ENCODE measurements at regions not wholly inside any gene's neighbourhood (a gene's known extent, or its start where the extent isn't known, plus 50 kb on each side); places are given as distances from the start of the nearest gene placed in this dataset.

DNA sequence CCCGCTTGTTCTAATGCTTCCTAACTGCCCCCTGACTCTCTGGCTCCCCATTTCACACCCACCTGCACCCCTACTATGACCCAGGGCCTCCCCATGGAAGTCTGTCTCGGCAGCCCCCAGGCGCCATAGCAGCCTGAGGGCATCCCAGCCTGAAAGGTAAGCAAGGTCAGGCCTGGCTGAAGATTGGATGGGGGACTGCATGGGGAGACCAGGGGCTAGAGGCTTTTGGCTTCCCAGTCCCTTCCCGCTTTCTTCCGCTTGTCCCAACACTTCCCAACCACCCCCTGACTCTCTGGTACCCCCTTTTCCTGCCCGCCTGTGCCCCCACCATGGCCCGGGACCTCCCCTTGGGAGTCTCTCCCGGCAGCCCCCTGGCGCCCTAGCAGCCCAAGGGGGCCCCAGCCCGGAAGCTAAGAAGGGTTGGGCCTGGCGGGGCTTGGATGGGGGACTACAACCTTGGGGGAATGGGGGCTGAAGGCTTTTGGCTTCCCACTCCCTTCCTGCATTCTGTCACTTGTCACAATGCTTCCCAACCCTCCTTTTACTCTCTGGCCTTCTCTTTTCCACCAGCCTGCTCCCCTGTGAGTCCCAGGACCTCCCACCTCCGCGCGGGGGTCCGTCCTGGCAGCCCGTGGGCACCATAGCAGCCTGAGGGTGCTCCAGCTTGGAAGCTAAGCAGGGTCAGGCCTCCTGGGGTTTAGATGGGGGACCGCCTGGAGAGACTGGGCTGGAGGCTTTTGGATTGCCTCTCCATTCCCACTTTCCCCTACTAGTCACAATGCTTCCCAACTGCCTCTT is 2288.4 kb downstream of the TP53TG3F start (continued):
- TF ChIP-seq ZBTB5 (IDR thresholded peaks at IDR 0.05) (no peak), BHLHE40 (IDR thresholded peaks at IDR 0.05; ENCODE audit: low read length) (no peak), TARDBP (IDR thresholded peaks at IDR 0.05) (no peak), NFATC3 (IDR thresholded peaks at IDR 0.05) (no peak), SAFB2 (IDR thresholded peaks at IDR 0.05; ENCODE audit: borderline replicate concordance, low read depth, low read length, severe bottlenecking) (no peak)
- TF ChIP-seq, protein P1, sequence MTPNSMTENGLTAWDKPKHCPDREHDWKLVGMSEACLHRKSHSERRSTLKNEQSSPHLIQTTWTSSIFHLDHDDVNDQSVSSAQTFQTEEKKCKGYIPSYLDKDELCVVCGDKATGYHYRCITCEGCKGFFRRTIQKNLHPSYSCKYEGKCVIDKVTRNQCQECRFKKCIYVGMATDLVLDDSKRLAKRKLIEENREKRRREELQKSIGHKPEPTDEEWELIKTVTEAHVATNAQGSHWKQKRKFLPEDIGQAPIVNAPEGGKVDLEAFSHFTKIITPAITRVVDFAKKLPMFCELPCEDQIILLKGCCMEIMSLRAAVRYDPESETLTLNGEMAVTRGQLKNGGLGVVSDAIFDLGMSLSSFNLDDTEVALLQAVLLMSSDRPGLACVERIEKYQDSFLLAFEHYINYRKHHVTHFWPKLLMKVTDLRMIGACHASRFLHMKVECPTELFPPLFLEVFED (CRISPR knock-in tag; conservative IDR thresholded peaks at IDR 0.05): no peak

DNA sequence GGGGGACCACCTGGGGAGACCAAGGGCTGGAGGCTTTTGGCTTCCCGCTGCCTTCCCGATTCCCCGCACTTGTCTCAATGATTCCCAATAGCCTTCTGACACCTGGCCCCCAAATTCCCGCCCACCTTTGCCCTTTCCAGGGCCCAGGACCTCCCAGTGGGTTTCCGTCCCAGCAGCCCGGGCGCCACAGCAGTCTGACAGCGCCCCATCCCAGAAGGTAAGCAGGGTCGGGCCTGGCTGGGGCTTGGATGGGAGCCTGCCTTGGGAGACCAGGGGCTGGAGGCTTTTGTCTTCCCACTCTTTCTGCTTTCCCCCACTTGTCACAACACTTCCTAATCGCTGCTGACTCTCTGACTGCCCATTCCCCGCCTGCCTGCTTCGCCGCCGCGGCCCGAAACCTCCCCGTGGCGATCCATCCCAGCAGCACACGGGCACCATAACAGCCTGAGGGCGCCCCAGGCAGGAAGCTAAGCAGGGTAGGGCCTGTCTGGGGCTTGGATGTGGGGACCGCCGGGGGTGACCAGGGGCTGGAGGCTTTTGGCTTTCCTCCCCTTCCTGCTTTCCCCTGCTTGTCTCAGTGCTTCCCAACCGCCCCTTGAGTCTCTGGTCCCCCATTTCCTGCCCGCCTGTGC is 2289.3 kb downstream of the TP53TG3F start:
- Histone ChIP-seq H3K4me3 (no peak overlapping the region), H2AFZ (ENCODE audit: low read depth, low read length) (no peak overlapping the region), H3K79me2 (ENCODE audit: control insufficient read depth, insufficient read depth, low read length) (no peaks in the 10 kb centered on the region), H3K9me3 (replicated peaks; ENCODE audit: control insufficient read depth, insufficient read depth, low read depth, low read length) (no peaks in the 10 kb centered on the region), H3K36me3 (ENCODE audit: control insufficient read depth, insufficient read depth, low read length) (no peaks in the 10 kb centered on the region), H4K20me1 (replicated peaks; ENCODE audit: control insufficient read depth, insufficient read depth, low read length) (no peaks in the 10 kb centered on the region), H3K9me1 (ENCODE audit: control insufficient read depth, insufficient read depth, low read length) (no peaks in the 10 kb centered on the region), H3K4me2 (ENCODE audit: insufficient read depth, low read length) (no peak overlapping the region), H3K9ac (ENCODE audit: insufficient read depth in 1 of 2, low read depth in 2 of 2, low read length in 2 of 2) (no peak overlapping the region), H3K27ac (ENCODE audit: extremely low read depth, low read depth, low read length) (no peak overlapping the region), H3K4me1 (replicated peaks in 1 of 2; ENCODE audit: control insufficient read depth in 2 of 2, insufficient read depth in 2 of 2, low read length in 2 of 2) (no peaks in the 10 kb centered on the region), H3K27me3 (ENCODE audit: control insufficient read depth in 2 of 2, insufficient read depth in 2 of 2, low read length in 2 of 2) (no peaks in the 10 kb centered on the region)
- no TSS peak for BruUV-seq (replicated peaks)
- CTCF ChIA-PET (ENCODE audit: low intra/inter-chr PET ratio): no interaction called here
- intact Hi-C loops (cut with micrococcal nuclease) (no loop called here), in situ Hi-C loops (cut with MboI) (no loop called here)
- 9% methylated on average over 10 of the region's 24 CpGs for WGBS (ENCODE audit: insufficient coverage, low coverage, missing lambda C conversion rate)
- DNase-seq (ENCODE audit: extremely low read depth in 1 of 4, low spot score in 3 of 4) (no peak), FAIRE-seq (no peak), ATAC-seq (no peak)
- POLR2A ChIA-PET: no interaction called here
- TF ChIP-seq, protein P2, sequence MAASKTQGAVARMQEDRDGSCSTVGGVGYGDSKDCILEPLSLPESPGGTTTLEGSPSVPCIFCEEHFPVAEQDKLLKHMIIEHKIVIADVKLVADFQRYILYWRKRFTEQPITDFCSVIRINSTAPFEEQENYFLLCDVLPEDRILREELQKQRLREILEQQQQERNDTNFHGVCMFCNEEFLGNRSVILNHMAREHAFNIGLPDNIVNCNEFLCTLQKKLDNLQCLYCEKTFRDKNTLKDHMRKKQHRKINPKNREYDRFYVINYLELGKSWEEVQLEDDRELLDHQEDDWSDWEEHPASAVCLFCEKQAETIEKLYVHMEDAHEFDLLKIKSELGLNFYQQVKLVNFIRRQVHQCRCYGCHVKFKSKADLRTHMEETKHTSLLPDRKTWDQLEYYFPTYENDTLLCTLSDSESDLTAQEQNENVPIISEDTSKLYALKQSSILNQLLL (CRISPR knock-in tag; IDR thresholded peaks at IDR 0.05; ENCODE audit: borderline replicate concordance): no peak
- TF ChIP-seq E2F5 (CRISPR knock-in tag; IDR thresholded peaks at IDR 0.05): no peak
- TF ChIP-seq ZFPM2 (CRISPR knock-in tag; IDR thresholded peaks at IDR 0.05): no peak
- no peak for TF ChIP-seq BACH1 (tag; IDR thresholded peaks at IDR 0.05)
- no peak for TF ChIP-seq ZNF253 (CRISPR knock-in tag; conservative IDR thresholded peaks at IDR 0.05)
- TF ChIP-seq, protein P3, sequence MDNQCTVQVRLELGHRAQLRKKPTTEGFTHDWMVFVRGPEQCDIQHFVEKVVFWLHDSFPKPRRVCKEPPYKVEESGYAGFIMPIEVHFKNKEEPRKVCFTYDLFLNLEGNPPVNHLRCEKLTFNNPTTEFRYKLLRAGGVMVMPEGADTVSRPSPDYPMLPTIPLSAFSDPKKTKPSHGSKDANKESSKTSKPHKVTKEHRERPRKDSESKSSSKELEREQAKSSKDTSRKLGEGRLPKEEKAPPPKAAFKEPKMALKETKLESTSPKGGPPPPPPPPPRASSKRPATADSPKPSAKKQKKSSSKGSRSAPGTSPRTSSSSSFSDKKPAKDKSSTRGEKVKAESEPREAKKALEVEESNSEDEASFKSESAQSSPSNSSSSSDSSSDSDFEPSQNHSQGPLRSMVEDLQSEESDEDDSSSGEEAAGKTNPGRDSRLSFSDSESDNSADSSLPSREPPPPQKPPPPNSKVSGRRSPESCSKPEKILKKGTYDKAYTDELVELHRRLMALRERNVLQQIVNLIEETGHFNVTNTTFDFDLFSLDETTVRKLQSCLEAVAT (IDR thresholded peaks at IDR 0.05): no peak
- no peak for TF ChIP-seq RFX1 (IDR thresholded peaks at IDR 0.05)
- TF ChIP-seq ZNF695 (CRISPR knock-in tag; IDR thresholded peaks at IDR 0.05): no peak

Measured in K562 (cell line).